GM23338 (cell line): ENCODE measurements at regions not wholly inside any gene's neighbourhood (a gene's known extent, or its start where the extent isn't known, plus 50 kb on each side); places are given as distances from the start of the nearest gene placed in this dataset.

ENCODE experiments used
- ATAC-seq: fragments of 200-7000 bp; cut with Tn5 transposase; 3 replicates; pipeline ENCODE4 v1.9.1; 2020
- DNase-seq: peaks from one replicate; pipeline ENCODE4 v3.0.0-alpha.2; 2015; ENCODE audit warnings: low spot score
- H2AFZ ChIP-seq: fragments of 200-600 bp; sonication (generic); 2 replicates; pipeline ENCODE4 v1.8.0; 2016; ENCODE audit warnings: antibody characterized with exemption, mild to moderate bottlenecking, moderate library complexity
- H3F3A ChIP-seq: fragments of 200-600 bp; sonication (generic); replicated peaks from 2 replicates; pipeline ENCODE4 v1.8.0; 2017; ENCODE audit warnings: antibody characterized with exemption, mixed run types, low read depth
- H3K27ac ChIP-seq: fragments of 200-600 bp; sonication (generic); 2 replicates; pipeline ENCODE4 v1.6.1; 2016; ENCODE audit warnings: low read depth
- H3K27me3 ChIP-seq: fragments of 200-600 bp; sonication (generic); 2 replicates; pipeline ENCODE4 v1.8.0; 2016; ENCODE audit warnings: mild to moderate bottlenecking, mixed run types, moderate library complexity; ENCODE audit not compliant: insufficient read depth
- H3K36me3 ChIP-seq: fragments of 200-600 bp; sonication (generic); 2 replicates; pipeline ENCODE4 v1.8.0; 2016; ENCODE audit warnings: mild to moderate bottlenecking; ENCODE audit not compliant: insufficient read depth
- H3K4me1 ChIP-seq: fragments of 200-600 bp; sonication (generic); 2 replicates; pipeline ENCODE4 v1.8.0; 2016; ENCODE audit warnings: mild to moderate bottlenecking, moderate library complexity; ENCODE audit not compliant: insufficient read depth
- H3K4me2 ChIP-seq: fragments of 200-600 bp; sonication (generic); 2 replicates; pipeline ENCODE4 v1.7.1; 2017; ENCODE audit warnings: mixed run types
- H3K4me3 ChIP-seq: fragments of 200-600 bp; sonication (generic); 2 replicates; pipeline ENCODE4 v1.6.1; 2016; ENCODE audit warnings: mixed run types
- H3K79me2 ChIP-seq: fragments of 200-600 bp; sonication (generic); replicated peaks from 2 replicates; pipeline ENCODE4 v1.8.0; 2017; ENCODE audit warnings: mild to moderate bottlenecking; ENCODE audit not compliant: insufficient read depth
- H3K9me2 ChIP-seq: fragments of 200-600 bp; sonication (generic); 2 replicates; pipeline ENCODE4 v1.8.0; 2017; ENCODE audit not compliant: insufficient read depth
- H4K20me1 ChIP-seq: fragments of 200-600 bp; sonication (generic); replicated peaks from 2 replicates; pipeline ENCODE4 v1.8.0; 2017; ENCODE audit warnings: mild to moderate bottlenecking; ENCODE audit not compliant: insufficient read depth
- H3K27ac Mint-ChIP-seq: 2 replicates; pipeline ENCODE4 v1.8.0; 2020; ENCODE audit warnings: inconsistent platforms, mild to moderate bottlenecking, moderate library complexity, mixed read lengths
- H3K27me3 Mint-ChIP-seq: 3 replicates; pipeline ENCODE4 v1.8.0; 2022; ENCODE audit warnings: low read depth, mild to moderate bottlenecking, moderate library complexity, mixed read lengths, inconsistent platforms; ENCODE audit not compliant: insufficient read depth, poor library complexity
- H3K36me3 Mint-ChIP-seq: 3 replicates; pipeline ENCODE4 v1.8.0; 2021; ENCODE audit warnings: low read depth, mild to moderate bottlenecking, inconsistent platforms, moderate library complexity, mixed read lengths
- H3K4me1 Mint-ChIP-seq: 3 replicates; pipeline ENCODE4 v1.8.0; 2020; ENCODE audit warnings: mild to moderate bottlenecking, inconsistent platforms, mixed read lengths
- H3K4me3 Mint-ChIP-seq: 3 replicates; pipeline ENCODE4 v1.8.0; 2021; ENCODE audit warnings: moderate library complexity, mild to moderate bottlenecking, inconsistent platforms, mixed read lengths
- H3K9me3 Mint-ChIP-seq: 3 replicates; pipeline ENCODE4 v1.8.0; 2020; ENCODE audit warnings: moderate library complexity, mild to moderate bottlenecking, inconsistent platforms, mixed read lengths
- ETS1 ChIP-seq: IDR thresholded peaks from 2 replicates; pipeline ENCODE4 v1.6.1; 2016; ENCODE audit warnings: antibody characterized with exemption
- JUNB ChIP-seq: IDR thresholded peaks from one replicate; pipeline ENCODE4 v1.6.1; 2016; ENCODE audit warnings: antibody characterized with exemption; ENCODE audit not compliant: unreplicated experiment
- NANOG ChIP-seq: IDR thresholded peaks from 2 replicates; pipeline ENCODE4 v1.6.1; 2016; ENCODE audit warnings: antibody characterized with exemption, borderline replicate concordance
- REST ChIP-seq: IDR thresholded peaks from one replicate; pipeline ENCODE4 v1.6.1; 2018; ENCODE audit warnings: antibody characterized with exemption; ENCODE audit not compliant: unreplicated experiment
- STAT1 ChIP-seq: IDR thresholded peaks from one replicate; pipeline ENCODE4 v1.6.1; 2016; ENCODE audit warnings: antibody characterized with exemption; ENCODE audit not compliant: unreplicated experiment
- ZNF114 ChIP-seq: fragments of 250-450 bp; sonication (Bioruptor Pico); IDR thresholded peaks from 2 replicates; pipeline ENCODE4 v1.5.0; 2020; ENCODE audit warnings: mild to moderate bottlenecking, moderate library complexity
- ZNF462 ChIP-seq: fragments of 250-450 bp; sonication (Bioruptor Pico); IDR thresholded peaks from 2 replicates; pipeline ENCODE4 v1.5.0; 2020; ENCODE audit warnings: mild to moderate bottlenecking, moderate library complexity

- TF ChIP-seq ZNF462 = no peak
- no peak for TF ChIP-seq NANOG
These were observed 161.8 kb upstream of the IVNS1ABP start (continued) for GRCh38 chr1:185478877-185479276.

- DNase-seq = no peak
- Histone ChIP-seq H2AFZ (peak overlapping the region; percentile 34; the same call in 1 of the 2 replicates), H3K36me3 (no peaks in the 10 kb centered on the region; the same call in 1 of the 2 replicates), H3K79me2 (no peaks in the 10 kb centered on the region), H3K4me1 (no peaks in the 10 kb centered on the region), H3F3A (no peaks in the 10 kb centered on the region), H4K20me1 (no peaks in the 10 kb centered on the region), H3K27me3 (no peaks in the 10 kb centered on the region), H3K4me3 (no peak overlapping the region), H3K4me2 (no peak overlapping the region), H3K9me2 (peaks cover 7% of the 10 kb centered on the region; the same call in 1 of the 2 replicates), H3K27ac (no peak overlapping the region)
- Mint-ChIP-seq H3K36me3 (no peaks in the 10 kb centered on the region), H3K9me3 (no peaks in the 10 kb centered on the region), H3K27me3 (no peaks in the 10 kb centered on the region), H3K4me1 (no peaks in the 10 kb centered on the region), H3K4me3 (no peak overlapping the region), H3K27ac (no peak overlapping the region)
- ATAC-seq = no peak
- TF ChIP-seq REST (no peak), ZNF114 (CRISPR knock-in tag) (no peak), STAT1 (no peak), JUNB (no peak), ETS1 (no peak)
These were observed 160.9 kb upstream of the IVNS1ABP start for GRCh38 chr1:185477638-185478580.
